Spinal cord (tissue), 1 donor: ENCODE measurements at regions not wholly inside any gene's neighbourhood (a gene's known extent, or its start where the extent isn't known, plus 50 kb on each side); places are given as distances from the start of the nearest gene placed in this dataset. TPM values are rescaled to one million over a fixed set of nuclear protein-coding genes. Genes with fewer than 3 reads are reported as not detected.

Experiments used
- small RNA-seq: library from RNA; depleted of rRNA; stranded (forward); fragments of <200 nt; gene quantifications from one replicate; pipeline ENCODE3, GENCODE V24; 2014; ENCODE audit warnings: low replicate concordance

Small RNAs in the stretch of these regions (small RNA-seq; reads per million reads assigned to genes)
- gene MIR4261, result not detected
